ENCODE measurements at regions not wholly inside any gene's neighbourhood (a gene's known extent, or its start where the extent isn't known, plus 50 kb on each side); places are given as distances from the start of the nearest gene placed in this dataset.

GRCh38 chr4:125658773-125659172 lies 344.0 kb downstream of the FAT4 start:
- H3K27ac ChIP-seq (ENCODE audit: low read depth in 1 of 2, low read length in 2 of 2) = no peak overlapping the region
- no peaks in the 10 kb centered on the region for H3K4me1 ChIP-seq (ENCODE audit: control insufficient read depth in 4 of 4, insufficient read depth in 4 of 4, low read length in 3 of 4)
- H3K36me3 ChIP-seq (ENCODE audit: control insufficient read depth in 4 of 4, insufficient read depth in 3 of 4, low read depth in 1 of 4, low read length in 3 of 4) = no peaks in the 10 kb centered on the region
- H3K9ac ChIP-seq (ENCODE audit: low read depth in 1 of 2, low read length in 2 of 2) = no peak overlapping the region
- DNase-seq (ENCODE audit: low spot score) = no peak
- no peaks in the 10 kb centered on the region for H3K9me3 ChIP-seq (ENCODE audit: control insufficient read depth in 4 of 4, low read length in 3 of 4)
- no peak overlapping the region for H3K4me3 ChIP-seq (ENCODE audit: low read depth in 1 of 3, low read length in 3 of 3)
- TF ChIP-seq GABPA (IDR thresholded peaks at IDR 0.05 in 1 of 2, conservative IDR thresholded peaks at IDR 0.05 in 1 of 2) (no peak), SP1 (IDR thresholded peaks at IDR 0.05) (no peak), YY1 (IDR thresholded peaks at IDR 0.05) (no peak), RAD21 (IDR thresholded peaks at IDR 0.05) (no peak), TAF1 (conservative IDR thresholded peaks at IDR 0.05) (no peak), JUND (IDR thresholded peaks at IDR 0.05) (no peak), RXRA (IDR thresholded peaks at IDR 0.05) (no peak), FOXA2 (IDR thresholded peaks at IDR 0.05) (no peak), NR2F2 (IDR thresholded peaks at IDR 0.05) (no peak), EGR1 (IDR thresholded peaks at IDR 0.05; ENCODE audit: low read depth in 2 of 2) (no peak), HNF4G (IDR thresholded peaks at IDR 0.05) (no peak), HNF4A (conservative IDR thresholded peaks at IDR 0.05) (no peak), MAX (IDR thresholded peaks at IDR 0.05) (no peak), FOXA1 (IDR thresholded peaks at IDR 0.05) (no peak)
- TF ChIP-seq, protein P1, sequence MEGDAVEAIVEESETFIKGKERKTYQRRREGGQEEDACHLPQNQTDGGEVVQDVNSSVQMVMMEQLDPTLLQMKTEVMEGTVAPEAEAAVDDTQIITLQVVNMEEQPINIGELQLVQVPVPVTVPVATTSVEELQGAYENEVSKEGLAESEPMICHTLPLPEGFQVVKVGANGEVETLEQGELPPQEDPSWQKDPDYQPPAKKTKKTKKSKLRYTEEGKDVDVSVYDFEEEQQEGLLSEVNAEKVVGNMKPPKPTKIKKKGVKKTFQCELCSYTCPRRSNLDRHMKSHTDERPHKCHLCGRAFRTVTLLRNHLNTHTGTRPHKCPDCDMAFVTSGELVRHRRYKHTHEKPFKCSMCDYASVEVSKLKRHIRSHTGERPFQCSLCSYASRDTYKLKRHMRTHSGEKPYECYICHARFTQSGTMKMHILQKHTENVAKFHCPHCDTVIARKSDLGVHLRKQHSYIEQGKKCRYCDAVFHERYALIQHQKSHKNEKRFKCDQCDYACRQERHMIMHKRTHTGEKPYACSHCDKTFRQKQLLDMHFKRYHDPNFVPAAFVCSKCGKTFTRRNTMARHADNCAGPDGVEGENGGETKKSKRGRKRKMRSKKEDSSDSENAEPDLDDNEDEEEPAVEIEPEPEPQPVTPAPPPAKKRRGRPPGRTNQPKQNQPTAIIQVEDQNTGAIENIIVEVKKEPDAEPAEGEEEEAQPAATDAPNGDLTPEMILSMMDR (IDR thresholded peaks at IDR 0.05; ENCODE audit: low read depth, low read length, missing input control) = no peak
- TF ChIP-seq, protein P2, sequence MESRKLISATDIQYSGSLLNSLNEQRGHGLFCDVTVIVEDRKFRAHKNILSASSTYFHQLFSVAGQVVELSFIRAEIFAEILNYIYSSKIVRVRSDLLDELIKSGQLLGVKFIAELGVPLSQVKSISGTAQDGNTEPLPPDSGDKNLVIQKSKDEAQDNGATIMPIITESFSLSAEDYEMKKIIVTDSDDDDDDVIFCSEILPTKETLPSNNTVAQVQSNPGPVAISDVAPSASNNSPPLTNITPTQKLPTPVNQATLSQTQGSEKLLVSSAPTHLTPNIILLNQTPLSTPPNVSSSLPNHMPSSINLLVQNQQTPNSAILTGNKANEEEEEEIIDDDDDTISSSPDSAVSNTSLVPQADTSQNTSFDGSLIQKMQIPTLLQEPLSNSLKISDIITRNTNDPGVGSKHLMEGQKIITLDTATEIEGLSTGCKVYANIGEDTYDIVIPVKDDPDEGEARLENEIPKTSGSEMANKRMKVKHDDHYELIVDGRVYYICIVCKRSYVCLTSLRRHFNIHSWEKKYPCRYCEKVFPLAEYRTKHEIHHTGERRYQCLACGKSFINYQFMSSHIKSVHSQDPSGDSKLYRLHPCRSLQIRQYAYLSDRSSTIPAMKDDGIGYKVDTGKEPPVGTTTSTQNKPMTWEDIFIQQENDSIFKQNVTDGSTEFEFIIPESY (IDR thresholded peaks at IDR 0.05) = no peak
- TF ChIP-seq, protein P3, sequence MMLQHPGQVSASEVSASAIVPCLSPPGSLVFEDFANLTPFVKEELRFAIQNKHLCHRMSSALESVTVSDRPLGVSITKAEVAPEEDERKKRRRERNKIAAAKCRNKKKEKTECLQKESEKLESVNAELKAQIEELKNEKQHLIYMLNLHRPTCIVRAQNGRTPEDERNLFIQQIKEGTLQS (IDR thresholded peaks at IDR 0.05) = no peak
- TF ChIP-seq, protein P4, sequence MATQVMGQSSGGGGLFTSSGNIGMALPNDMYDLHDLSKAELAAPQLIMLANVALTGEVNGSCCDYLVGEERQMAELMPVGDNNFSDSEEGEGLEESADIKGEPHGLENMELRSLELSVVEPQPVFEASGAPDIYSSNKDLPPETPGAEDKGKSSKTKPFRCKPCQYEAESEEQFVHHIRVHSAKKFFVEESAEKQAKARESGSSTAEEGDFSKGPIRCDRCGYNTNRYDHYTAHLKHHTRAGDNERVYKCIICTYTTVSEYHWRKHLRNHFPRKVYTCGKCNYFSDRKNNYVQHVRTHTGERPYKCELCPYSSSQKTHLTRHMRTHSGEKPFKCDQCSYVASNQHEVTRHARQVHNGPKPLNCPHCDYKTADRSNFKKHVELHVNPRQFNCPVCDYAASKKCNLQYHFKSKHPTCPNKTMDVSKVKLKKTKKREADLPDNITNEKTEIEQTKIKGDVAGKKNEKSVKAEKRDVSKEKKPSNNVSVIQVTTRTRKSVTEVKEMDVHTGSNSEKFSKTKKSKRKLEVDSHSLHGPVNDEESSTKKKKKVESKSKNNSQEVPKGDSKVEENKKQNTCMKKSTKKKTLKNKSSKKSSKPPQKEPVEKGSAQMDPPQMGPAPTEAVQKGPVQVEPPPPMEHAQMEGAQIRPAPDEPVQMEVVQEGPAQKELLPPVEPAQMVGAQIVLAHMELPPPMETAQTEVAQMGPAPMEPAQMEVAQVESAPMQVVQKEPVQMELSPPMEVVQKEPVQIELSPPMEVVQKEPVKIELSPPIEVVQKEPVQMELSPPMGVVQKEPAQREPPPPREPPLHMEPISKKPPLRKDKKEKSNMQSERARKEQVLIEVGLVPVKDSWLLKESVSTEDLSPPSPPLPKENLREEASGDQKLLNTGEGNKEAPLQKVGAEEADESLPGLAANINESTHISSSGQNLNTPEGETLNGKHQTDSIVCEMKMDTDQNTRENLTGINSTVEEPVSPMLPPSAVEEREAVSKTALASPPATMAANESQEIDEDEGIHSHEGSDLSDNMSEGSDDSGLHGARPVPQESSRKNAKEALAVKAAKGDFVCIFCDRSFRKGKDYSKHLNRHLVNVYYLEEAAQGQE (IDR thresholded peaks at IDR 0.05) = no peak
- H3K27me3 ChIP-seq (ENCODE audit: control insufficient read depth in 4 of 4, insufficient read depth in 4 of 4, low read length in 3 of 4) = no peaks in the 10 kb centered on the region
